Gastroesophageal sphincter (tissue), 4 donors: ENCODE measurements at regions not wholly inside any gene's neighbourhood (a gene's known extent, or its start where the extent isn't known, plus 50 kb on each side); places are given as distances from the start of the nearest gene placed in this dataset.
"Not testable (repeated sequence)": the region's sequence is repeated elsewhere in the genome, so short reads cannot be mapped to it uniquely, and the experiment has no call there.

Source experiments
- ATAC-seq: fragments of 150-250 bp; one replicate; pipeline ENCODE4 v1.9.1; 2016; ENCODE audit warnings: mild to moderate bottlenecking, moderate library complexity
- H3K27ac ChIP-seq, 4 donors: fragments of 200-600 bp; sonication (generic) in 3 of 4; 1 replicate in 3 of 4; 2 replicates in 1 of 4; pipeline ENCODE4 v1.5.1; 2016 to 2019
- H3K27me3 ChIP-seq: fragments of 200-600 bp; sonication (generic); one replicate; pipeline ENCODE4 v1.5.1; 2019
- H3K36me3 ChIP-seq, 2 donors: fragments of 200-600 bp; sonication (generic); one replicate each; pipeline ENCODE4 v1.5.1; 2019; ENCODE audit warnings: control low read depth in 1 of 2
- H3K4me1 ChIP-seq, 3 donors: fragments of 200-600 bp; sonication (generic); 1 replicate in 2 of 3; 2 replicates in 1 of 3; pipeline ENCODE4 v1.5.1; 2016 to 2019; ENCODE audit warnings: control low read depth in 2 of 3
- H3K4me3 ChIP-seq, 2 donors: fragments of 200-600 bp; sonication (generic); one replicate each; pipeline ENCODE4 v1.5.1; 2019; ENCODE audit warnings: mild to moderate bottlenecking in 1 of 2, moderate library complexity in 1 of 2
- H3K9me3 ChIP-seq, 3 donors: fragments of 200-600 bp; sonication (generic); one replicate each; pipeline ENCODE4 v1.5.1; 2017 to 2019; ENCODE audit warnings: control low read depth in 2 of 3
- EP300 ChIP-seq: sonication (generic); formaldehyde crosslinking; IDR thresholded peaks from one replicate; pipeline ENCODE4 v1.6.1; 2017; ENCODE audit warnings: antibody characterized with exemption, mild to moderate bottlenecking
- POLR2A ChIP-seq, 2 donors: fragments of 450-650 bp; IDR thresholded peaks; one replicate each; pipeline ENCODE4 v1.6.1; 2017; ENCODE audit warnings: antibody characterized with exemption in 2 of 2, mild to moderate bottlenecking in 2 of 2, moderate library complexity in 1 of 2
- POLR2AphosphoS5 ChIP-seq: sonication (generic); formaldehyde crosslinking; IDR thresholded peaks from one replicate; pipeline ENCODE4 v1.6.1; 2017; ENCODE audit warnings: antibody characterized with exemption
- WGBS, 2 donors: methylation state at CpG; one replicate each; pipeline ENCODE4 v1.1.5; 2018; ENCODE audit warnings: low coverage in 1 of 2; 5-methylcytosine and 5-hydroxymethylcytosine counted together
- TF ChIP-seq, protein P1 (sequence below), 4 experiments: fragments of 200-600 bp in 2 of 4; fragments of 450-650 bp in 2 of 4; sonication (generic) in 1 of 4; IDR thresholded peaks; one replicate each; pipeline ENCODE4 v1.5.1; 2017 to 2019; ENCODE audit warnings: antibody characterized with exemption in 4 of 4, mild to moderate bottlenecking in 2 of 4, moderate library complexity in 2 of 4

DNA sequence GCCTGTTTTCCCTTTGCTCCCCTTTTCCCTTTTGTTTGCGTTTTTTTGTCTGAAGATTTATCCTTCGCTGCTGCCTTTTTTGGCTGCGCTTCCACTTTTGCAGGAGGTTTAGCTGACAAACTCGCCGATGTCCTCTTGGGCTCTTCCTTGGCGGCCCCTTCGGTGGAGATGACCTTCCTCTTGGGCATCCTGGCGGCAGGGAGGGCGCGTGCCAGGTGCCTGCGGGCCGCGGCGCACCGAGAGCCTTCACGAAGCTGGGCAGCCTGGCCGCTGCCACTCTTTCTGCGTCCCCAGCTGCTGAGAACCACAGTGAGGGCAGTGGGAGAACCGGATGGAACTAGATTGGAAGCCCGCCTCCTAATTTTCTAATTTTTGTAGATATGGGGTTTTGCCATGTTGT is 197.1 kb upstream of the C2CD4B start:
- no peak overlapping the region for H3K27ac ChIP-seq
- no peak overlapping the region for H3K4me3 ChIP-seq
- TF ChIP-seq EP300 (no peak), POLR2AphosphoS5 (no peak), POLR2A (IDR thresholded peaks at IDR 0.05) (no peak)
- TF ChIP-seq, protein P1, sequence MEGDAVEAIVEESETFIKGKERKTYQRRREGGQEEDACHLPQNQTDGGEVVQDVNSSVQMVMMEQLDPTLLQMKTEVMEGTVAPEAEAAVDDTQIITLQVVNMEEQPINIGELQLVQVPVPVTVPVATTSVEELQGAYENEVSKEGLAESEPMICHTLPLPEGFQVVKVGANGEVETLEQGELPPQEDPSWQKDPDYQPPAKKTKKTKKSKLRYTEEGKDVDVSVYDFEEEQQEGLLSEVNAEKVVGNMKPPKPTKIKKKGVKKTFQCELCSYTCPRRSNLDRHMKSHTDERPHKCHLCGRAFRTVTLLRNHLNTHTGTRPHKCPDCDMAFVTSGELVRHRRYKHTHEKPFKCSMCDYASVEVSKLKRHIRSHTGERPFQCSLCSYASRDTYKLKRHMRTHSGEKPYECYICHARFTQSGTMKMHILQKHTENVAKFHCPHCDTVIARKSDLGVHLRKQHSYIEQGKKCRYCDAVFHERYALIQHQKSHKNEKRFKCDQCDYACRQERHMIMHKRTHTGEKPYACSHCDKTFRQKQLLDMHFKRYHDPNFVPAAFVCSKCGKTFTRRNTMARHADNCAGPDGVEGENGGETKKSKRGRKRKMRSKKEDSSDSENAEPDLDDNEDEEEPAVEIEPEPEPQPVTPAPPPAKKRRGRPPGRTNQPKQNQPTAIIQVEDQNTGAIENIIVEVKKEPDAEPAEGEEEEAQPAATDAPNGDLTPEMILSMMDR (IDR thresholded peaks at IDR 0.05): no peak
- H3K36me3 ChIP-seq: no peaks in the 10 kb centered on the region
- H3K27me3 ChIP-seq: peaks cover 46% of the 10 kb centered on the region
- no CpG with 5 or more reads among the region's 20 CpGs for WGBS, 2 donors
- ATAC-seq: no peak
- no peaks in the 10 kb centered on the region for H3K9me3 ChIP-seq
- H3K4me1 ChIP-seq: no peaks in the 10 kb centered on the region

DNA sequence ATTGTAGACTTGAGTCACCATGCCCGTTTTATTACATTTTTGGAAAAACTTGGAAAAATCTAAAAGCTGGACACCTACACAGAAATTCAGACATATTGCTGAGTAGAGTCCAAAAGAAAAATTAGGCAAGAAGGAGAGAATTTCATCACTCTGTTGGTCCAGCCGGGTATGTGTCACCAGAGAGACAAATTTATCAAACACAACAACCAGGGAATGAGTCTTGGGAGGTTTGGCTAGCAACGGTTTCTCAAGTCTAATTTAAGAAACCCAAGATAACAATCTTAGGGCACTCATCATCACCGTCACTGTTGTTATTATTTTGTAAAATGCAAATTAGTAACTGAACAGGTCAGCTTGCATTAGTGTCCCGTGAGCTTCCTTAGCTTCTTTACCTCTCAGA is 197.5 kb upstream of the C2CD4B start:
- H3K27ac ChIP-seq: no peak overlapping the region
- no peaks in the 10 kb centered on the region for H3K9me3 ChIP-seq
- TF ChIP-seq, protein P1 (IDR thresholded peaks at IDR 0.05): no peak
- TF ChIP-seq POLR2A (IDR thresholded peaks at IDR 0.05) (no peak), POLR2AphosphoS5 (no peak), EP300 (no peak)
- no peaks in the 10 kb centered on the region for H3K36me3 ChIP-seq
- peak; percentile 68 for ATAC-seq
- 42 to 69% methylated on average over 3 to 4 of the region's 5 CpGs for WGBS, 2 donors
- H3K4me3 ChIP-seq: no peak overlapping the region
- H3K4me1 ChIP-seq: no peaks in the 10 kb centered on the region
- peaks cover 46% of the 10 kb centered on the region for H3K27me3 ChIP-seq

DNA sequence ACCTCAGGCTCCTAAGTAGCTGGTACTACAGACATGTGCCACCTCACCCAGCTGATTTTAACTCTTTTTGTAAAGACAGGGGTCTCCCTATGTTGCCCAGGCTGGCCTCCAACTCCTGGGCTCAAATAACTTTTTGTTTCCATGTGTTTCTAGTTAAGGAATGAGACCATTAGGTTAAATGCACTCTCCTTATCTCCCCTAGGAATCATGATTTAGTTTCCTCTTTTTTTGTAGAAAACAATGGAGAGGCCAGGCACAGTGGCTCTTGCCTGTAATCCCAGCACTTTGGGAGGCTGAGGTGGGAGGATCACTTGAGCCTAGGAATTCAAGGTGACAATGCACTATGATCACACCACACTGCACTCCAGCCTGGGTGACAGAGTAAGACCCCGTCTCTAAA is 198.8 kb upstream of the C2CD4B start:
- Histone ChIP-seq H3K4me3 (no peak overlapping the region), H3K27ac (no peak overlapping the region), H3K36me3 (no peaks in the 10 kb centered on the region), H3K4me1 (no peaks in the 10 kb centered on the region), H3K27me3 (peaks cover 45% of the 10 kb centered on the region), H3K9me3 (no peaks in the 10 kb centered on the region)
- 84% methylated on average over 1 of the region's 1 CpG; no CpG with 5 or more reads in 1 of the 2 donors for WGBS, 2 donors
- ATAC-seq: no peak
- TF ChIP-seq POLR2A (IDR thresholded peaks at IDR 0.05): no peak

- no peak overlapping the region for H3K4me3 ChIP-seq
- ATAC-seq: no peak
- peaks cover 32% of the 10 kb centered on the region for H3K27me3 ChIP-seq
- 70 to 71% methylated on average over 3 to 4 of the region's 4 CpGs for WGBS, 2 donors
- TF ChIP-seq, protein P1 (IDR thresholded peaks at IDR 0.05): no peak
- TF ChIP-seq POLR2A (IDR thresholded peaks at IDR 0.05) (no peak), POLR2AphosphoS5 (no peak), EP300 (no peak)
- no peaks in the 10 kb centered on the region for H3K9me3 ChIP-seq
- no peaks in the 10 kb centered on the region for H3K36me3 ChIP-seq
- no peaks in the 10 kb centered on the region for H3K4me1 ChIP-seq
- no peak overlapping the region for H3K27ac ChIP-seq
Observed at GRCh38 chr15:62365795-62366442, 200.8 kb upstream of the C2CD4B start.

- ATAC-seq: no peak
Observed at GRCh38 chr15:62369454-62369853, 204.4 kb upstream of the C2CD4B start.

DNA sequence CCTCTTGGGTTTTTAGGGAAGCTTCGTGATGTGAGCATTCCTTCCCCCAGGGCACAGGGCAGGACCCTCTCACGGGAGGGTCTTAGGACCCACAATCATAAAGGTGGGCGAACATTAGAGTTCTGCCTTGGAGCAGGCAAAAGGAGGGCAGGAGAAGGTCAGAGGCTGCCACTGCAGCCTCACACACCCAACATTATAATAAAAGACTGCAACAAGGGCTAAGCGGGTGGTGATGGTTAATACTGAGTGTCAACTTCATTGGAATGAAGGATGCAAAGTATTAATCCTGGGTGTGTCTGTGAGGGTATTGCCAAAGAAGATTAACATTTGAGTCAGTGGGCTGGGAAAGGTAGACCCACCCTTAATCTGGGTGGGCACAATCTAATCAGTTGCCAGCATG is 206.6 kb upstream of the C2CD4B start:
- not testable (repeated sequence) for H3K36me3 ChIP-seq, H3K27ac ChIP-seq, H3K27me3 ChIP-seq, ATAC-seq, H3K4me1 ChIP-seq, H3K4me3 ChIP-seq, H3K9me3 ChIP-seq
- WGBS, 2 donors: 86 to 87% methylated on average over 2 to 3 of the region's 4 CpGs

More at GRCh38 chr15:62369454-62369853, 204.4 kb upstream of the C2CD4B start:
- Histone ChIP-seq H3K4me3 (no peak overlapping the region), H3K9me3 (no peaks in the 10 kb centered on the region), H3K27me3 (peaks cover 13% of the 10 kb centered on the region), H3K4me1 (no peaks in the 10 kb centered on the region), H3K27ac (no peak overlapping the region), H3K36me3 (no peaks in the 10 kb centered on the region)
- TF ChIP-seq POLR2AphosphoS5: no peak
- 72 to 81% methylated on average over 7 of the region's 7 CpGs for WGBS, 2 donors
